Motor neuron (in vitro differentiated cells): ENCODE measurements at regions not wholly inside any gene's neighbourhood (a gene's known extent, or its start where the extent isn't known, plus 50 kb on each side); places are given as distances from the start of the nearest gene placed in this dataset.

Source experiments
- ATAC-seq, 8 experiments: fragments of 200-7000 bp; cut with Tn5 transposase; replicated peaks in 6 of 8; 2 replicates each; pipeline ENCODE4 v1.8.0; 2021; ENCODE audit warnings: mild to moderate bottlenecking in 8 of 8, moderate library complexity in 8 of 8
- H3K27ac ChIP-seq, 2 donors: fragments of 250-450 bp; sonication (Bioruptor Pico); 2 replicates each; pipeline ENCODE4 v1.9.0; 2021; ENCODE audit warnings: antibody characterized with exemption in 2 of 2, mild to moderate bottlenecking in 2 of 2, moderate library complexity in 1 of 2
- H3K4me1 ChIP-seq, 2 donors: fragments of 250-450 bp; sonication (Bioruptor Pico); replicated peaks in 1 of 2; 2 replicates each; pipeline ENCODE4 v1.6.1; 2021; ENCODE audit warnings: antibody characterized with exemption in 2 of 2, mild to moderate bottlenecking in 2 of 2, moderate library complexity in 1 of 2
- H3K4me3 ChIP-seq, 5 donors: fragments of 250-450 bp; sonication (Bioruptor Pico); 2 replicates each; pipeline ENCODE4 v1.9.0; 2021; ENCODE audit warnings: antibody characterized with exemption in 5 of 5, mild to moderate bottlenecking in 5 of 5, moderate library complexity in 4 of 5
- WGBS, 10 experiments: fragments of 450-650 bp; shearing (Covaris generic); methylation state at CpG; one replicate each; pipeline ENCODE4 v1.0.0; 2022; 5-methylcytosine and 5-hydroxymethylcytosine counted together
- in situ Hi-C, 9 experiments: fragments of 400-800 bp; cut with MboI; loops; one replicate each; pipeline ENCODE4 v1.15.0; 2021; ENCODE audit warnings: low sequenced_read_pairs in 9 of 9, low pct_unique_long_range_greater_than_20kb in 2 of 9; ENCODE audit not compliant: unreplicated experiment in 9 of 9

DNA sequence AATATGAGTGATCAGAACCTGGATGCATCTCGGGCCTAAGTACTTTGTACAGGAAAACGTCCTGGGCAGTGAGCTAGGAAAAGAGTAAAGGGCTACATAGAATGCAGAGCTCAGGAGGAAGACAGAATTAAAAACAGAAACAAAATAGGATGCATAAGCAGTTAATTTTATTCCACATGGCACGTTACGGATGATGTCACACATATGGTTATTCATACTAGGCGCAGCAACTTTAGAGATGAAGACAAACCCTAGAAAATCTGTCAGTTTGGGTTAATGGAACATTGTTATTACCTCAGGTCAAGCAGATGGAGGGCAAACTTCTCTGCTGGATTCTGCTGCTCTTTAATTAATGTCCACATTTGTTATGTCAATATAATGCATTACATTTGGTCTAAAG, 445.4 kb downstream of the ANXA1 start:
- in situ Hi-C loops: no loop called here
- 2 to 90% (median 83%) methylated on average over 3 to 5 of the region's 5 CpGs; no CpG with 5 or more reads in 1 of the 10 experiments for WGBS, 10 experiments

DNA sequence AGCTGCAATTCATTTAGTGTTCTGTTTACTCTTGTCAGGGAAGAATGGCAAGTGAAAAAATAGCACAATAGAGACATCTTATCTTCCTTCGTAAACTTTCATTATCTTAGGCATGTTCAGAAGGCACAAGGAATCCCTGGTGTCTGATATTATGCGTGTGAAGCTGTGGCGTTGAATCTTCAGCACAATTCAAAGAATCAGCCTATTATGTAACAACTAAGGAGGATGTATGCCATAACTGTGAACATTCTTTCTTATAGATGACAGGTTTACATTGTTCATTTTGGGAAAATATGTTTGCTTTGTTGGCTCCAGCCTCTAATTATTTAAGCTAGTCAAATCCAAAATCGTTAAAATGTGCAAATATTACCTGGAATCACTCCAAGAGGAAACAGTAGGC, 446.1 kb downstream of the ANXA1 start:
- WGBS, 10 experiments: 0 to 100% (median 67%) methylated on average over 1 to 4 of the region's 4 CpGs; no CpG with 5 or more reads in 1 of the 10 experiments
- Histone ChIP-seq H3K4me1 (peaks cover 0 to 2% of the 10 kb centered on the region in 2 donors), H3K4me3 (no peak overlapping the region), H3K27ac (no peak overlapping the region)
- in situ Hi-C loops: no loop called here
- no peak for ATAC-seq

More for the DNA sequence above, 445.4 kb downstream of the ANXA1 start:
- Histone ChIP-seq H3K27ac (no peak overlapping the region), H3K4me3 (no peak overlapping the region), H3K4me1 (peaks cover 0 to 2% of the 10 kb centered on the region in 2 donors)
- ATAC-seq: peak in 2 of 8 experiments; percentile 54 to 67

DNA sequence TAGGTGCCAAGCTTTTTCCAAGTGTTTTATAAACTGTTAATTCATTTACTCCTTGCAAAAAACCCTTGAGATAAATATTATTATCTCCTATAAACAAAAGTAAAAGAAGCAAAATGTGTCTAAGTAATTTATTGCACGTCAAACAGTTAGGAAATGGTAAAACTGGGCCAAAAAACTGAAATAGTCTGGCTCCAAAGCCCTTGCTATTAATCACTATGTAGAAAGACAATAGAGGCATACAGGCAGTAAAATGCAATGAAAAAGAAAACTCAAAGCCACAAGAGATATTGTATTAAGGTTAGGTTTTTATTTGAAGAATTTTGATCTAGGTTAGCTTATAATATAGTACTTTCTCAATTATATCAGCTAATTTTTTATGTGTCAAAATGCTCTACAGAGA, 457.7 kb downstream of the ANXA1 start:
- in situ Hi-C loops: no loop called here
- Histone ChIP-seq H3K4me1 (no peaks in the 10 kb centered on the region), H3K4me3 (no peak overlapping the region), H3K27ac (no peak overlapping the region)
- ATAC-seq: no peak
- 0 to 83% (median 71%) methylated on average over 1 of the region's 1 CpG; no CpG with 5 or more reads in 1 of the 10 experiments for WGBS, 10 experiments

DNA sequence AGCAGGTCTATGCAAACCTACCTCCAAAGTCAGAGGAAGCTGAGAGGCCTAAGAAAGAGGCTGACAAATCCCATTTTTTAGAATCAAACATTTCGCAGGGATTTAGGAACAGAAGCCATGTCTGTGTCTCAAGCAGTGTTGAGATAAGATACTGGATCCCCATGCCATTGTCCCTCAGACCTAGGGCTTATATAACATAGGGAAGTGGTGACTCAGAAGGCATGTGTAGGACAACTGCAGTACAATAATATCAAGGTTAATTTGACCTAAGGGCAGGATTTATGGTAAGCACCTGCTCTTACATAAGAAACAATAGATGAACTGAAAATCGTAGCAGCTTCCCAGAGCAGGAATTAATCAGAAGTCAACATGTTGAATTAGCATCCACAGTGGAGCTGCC, 459.4 kb downstream of the ANXA1 start:
- ATAC-seq: peak in 2 of 8 experiments; percentile 33 to 50
- 0 to 83% (median 58%) methylated on average over 1 to 2 of the region's 2 CpGs; no CpG with 5 or more reads in 3 of the 10 experiments for WGBS, 10 experiments

DNA sequence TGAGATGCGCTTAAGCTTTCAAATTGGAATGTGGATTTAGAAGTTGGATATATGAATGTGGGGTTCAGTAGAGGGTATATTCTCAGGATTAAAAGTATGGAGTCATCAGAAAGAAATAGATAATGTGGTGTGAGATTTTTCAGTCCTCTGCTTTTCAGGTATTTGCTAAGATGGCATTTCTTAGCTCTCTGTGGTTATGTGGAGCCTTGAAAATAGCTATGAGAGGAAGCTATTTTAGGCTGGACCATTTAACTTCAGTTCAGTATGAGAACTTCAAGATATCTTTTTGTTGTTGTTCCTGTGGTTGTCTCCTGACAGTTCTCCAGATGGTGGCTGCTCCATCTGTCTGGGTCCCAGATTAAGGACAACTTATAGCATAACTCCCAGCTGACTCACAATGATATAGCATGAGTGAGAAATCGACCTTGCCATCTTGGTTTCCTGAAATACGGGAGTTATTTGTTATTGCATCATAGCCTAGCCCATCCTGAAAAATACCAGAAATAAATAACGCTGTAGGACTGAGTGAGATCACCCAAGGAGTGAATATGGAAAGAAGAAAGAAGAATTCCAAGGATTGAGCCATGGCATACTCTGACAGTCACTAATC, 461.5 kb downstream of the ANXA1 start:
- in situ Hi-C loops: no loop called here
- WGBS, 10 experiments: 17 to 100% (median 75%) methylated on average over 1 to 4 of the region's 4 CpGs
- no peak for ATAC-seq
- peaks cover 0 to 9% of the 10 kb centered on the region in 2 donors for H3K4me1 ChIP-seq
- no peak overlapping the region for H3K27ac ChIP-seq
- no peak overlapping the region for H3K4me3 ChIP-seq

More for the DNA sequence above, 459.4 kb downstream of the ANXA1 start:
- H3K27ac ChIP-seq: no peak overlapping the region
- no peak overlapping the region for H3K4me3 ChIP-seq
- no peaks in the 10 kb centered on the region for H3K4me1 ChIP-seq
- in situ Hi-C loops: no loop called here

DNA sequence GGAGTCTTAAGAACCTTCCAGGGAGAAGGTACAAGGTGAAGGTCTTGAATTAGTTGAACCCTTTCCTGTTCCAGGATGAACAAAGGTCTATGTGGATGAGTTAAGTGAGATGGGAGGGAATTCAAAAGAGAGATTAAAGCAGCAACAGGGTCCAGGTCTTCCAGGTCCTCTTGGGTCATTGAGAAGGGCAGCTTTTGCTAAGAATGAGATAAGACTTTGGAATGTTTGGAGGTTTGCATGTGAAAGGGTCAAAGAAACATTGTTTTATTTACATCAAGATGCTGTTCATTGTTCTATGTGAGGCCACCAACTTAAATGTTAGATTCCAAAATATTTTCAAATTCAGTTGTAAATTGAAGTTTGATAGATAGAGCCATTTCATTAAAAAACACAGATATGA, 463.9 kb downstream of the ANXA1 start:
- H3K4me3 ChIP-seq: no peak overlapping the region
- in situ Hi-C loops: no loop called here
- no peak for ATAC-seq
- H3K27ac ChIP-seq: no peak overlapping the region
- peaks cover 0 to 9% of the 10 kb centered on the region in 2 donors for H3K4me1 ChIP-seq

DNA sequence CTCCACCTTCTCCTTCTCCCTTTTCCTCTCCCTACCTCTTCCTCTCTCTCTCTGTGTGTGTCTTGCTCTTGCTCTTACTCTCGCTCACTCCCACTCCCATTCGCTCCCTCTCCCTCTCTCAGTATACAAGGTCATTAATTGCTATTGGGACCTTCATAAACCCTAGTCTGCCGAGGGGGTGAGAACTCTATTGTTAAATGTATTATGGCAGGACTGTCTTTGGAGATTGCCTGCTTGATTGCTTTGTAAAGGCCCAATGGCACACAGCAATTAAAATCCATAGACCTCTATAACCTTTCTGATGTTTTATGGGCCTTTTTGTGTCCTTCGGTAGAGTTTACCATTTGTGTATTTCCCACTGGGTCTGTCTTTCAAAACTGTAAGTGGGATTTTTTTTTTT, 465.9 kb downstream of the ANXA1 start:
- ATAC-seq: no peak
- in situ Hi-C loops: no loop called here
- Histone ChIP-seq H3K27ac (no peak overlapping the region), H3K4me1 (peaks cover 0 to 9% of the 10 kb centered on the region in 2 donors), H3K4me3 (no peak overlapping the region)
- WGBS, 10 experiments: 4 to 81% (median 55%) methylated on average over 2 to 4 of the region's 4 CpGs

DNA sequence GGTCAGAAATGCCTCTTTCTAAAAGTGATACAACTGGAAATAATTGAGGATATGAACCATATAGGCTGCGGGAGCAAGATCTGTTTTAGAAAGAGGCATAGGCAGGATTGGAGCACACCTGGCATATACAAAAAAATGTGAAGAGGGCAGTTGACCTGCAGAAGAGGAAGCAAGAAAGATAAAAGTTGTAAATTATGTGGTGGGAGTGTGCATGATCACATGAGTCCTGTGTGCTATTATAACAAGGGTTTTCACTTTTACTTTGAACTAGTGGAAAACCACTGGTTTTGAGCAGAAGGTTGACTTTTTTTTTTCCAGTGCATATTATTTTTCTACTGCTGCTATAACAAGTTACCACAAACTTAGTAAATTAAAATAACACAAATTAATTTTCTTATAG, 489.3 kb downstream of the ANXA1 start:
- ATAC-seq: no peak
- WGBS, 10 experiments: 13 to 100% (median 100%) methylated on average over 1 of the region's 1 CpG; no CpG with 5 or more reads in 3 of the 10 experiments
- no peak overlapping the region for H3K4me3 ChIP-seq
- in situ Hi-C loops: no loop called here
- no peak overlapping the region for H3K27ac ChIP-seq
- H3K4me1 ChIP-seq: peaks cover 4 to 12% of the 10 kb centered on the region in 2 donors

DNA sequence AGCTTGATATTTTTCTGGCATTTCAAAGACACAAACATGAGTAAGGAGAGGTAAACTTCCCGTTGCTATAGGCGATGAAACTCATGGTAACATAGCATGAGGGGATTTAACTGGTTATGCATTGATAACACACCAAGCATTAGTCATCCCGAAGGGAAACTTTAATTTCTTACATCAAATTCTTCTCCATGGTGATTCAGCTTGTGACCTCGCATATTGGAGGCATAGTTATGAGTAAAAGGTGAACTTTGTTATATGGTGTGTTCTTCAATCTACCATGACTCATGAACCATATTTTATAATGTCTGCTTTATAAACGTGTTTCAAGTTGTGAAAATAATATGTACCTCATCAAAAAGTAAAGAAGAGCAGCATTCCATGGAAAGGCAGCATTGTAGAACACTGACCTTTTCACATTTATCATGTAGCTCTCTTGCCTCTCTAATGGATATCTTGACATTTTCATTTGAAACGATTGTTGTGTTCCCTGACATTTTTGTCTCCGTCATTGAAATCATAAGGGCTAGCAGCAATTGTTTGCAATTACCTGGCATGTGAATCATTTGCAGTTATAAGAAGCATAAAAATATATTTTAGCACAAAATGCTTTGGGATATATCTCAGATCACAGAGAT, 491.8 kb downstream of the ANXA1 start:
- Histone ChIP-seq H3K27ac (no peak overlapping the region), H3K4me3 (no peak overlapping the region), H3K4me1 (peaks cover 4 to 12% of the 10 kb centered on the region in 2 donors)
- ATAC-seq: peak in 7 of 8 experiments; percentile 60 to 96 (median 93)
- 9 to 67% (median 26%) methylated on average over 2 to 7 of the region's 7 CpGs for WGBS, 10 experiments
- in situ Hi-C loops: no loop called here

DNA sequence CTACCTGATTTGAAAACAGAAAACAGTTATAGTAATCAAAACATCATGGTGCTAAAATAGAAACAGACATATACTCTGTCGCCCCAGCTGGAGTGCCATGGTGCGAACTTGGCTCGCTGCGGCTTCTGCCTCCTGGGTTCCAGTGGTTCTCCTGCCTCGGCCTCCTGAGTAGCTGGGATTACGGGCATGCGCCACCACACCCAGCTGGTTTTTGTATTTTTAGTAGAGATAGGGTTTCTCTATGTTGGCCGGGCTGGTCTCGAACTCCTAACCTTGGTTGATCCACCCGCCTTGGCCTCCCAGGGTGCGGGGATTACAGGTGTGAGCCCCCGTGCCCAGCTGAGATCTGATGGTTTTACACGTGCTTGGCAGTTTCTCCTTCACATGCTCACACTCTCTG, 495.9 kb downstream of the ANXA1 start:
- in situ Hi-C loops: no loop called here
- WGBS, 10 experiments: 50 to 100% (median 90%) methylated on average over 1 to 8 of the region's 13 CpGs; no CpG with 5 or more reads in 2 of the 10 experiments

DNA sequence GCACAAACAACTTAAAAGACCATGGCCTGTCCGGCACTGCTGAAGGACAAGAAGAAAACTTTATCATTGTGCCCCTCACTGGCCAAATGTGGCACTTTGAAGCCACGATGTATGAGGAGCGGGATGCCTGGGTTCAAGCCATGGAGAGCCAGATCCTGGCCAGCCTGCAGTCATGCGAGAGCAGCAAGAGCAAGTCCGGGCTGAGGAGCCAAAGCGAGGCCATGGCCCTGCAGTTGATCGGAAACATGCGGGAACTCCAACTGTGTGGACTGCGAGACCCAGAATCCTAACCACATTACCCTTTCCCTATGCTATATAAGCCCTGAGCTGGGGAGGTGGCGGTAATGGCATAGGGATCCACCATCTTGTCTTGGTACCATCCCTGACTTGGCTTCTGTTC, 497.9 kb downstream of the ANXA1 start:
- no peak for ATAC-seq
- Histone ChIP-seq H3K27ac (no peak overlapping the region), H3K4me3 (no peak overlapping the region), H3K4me1 (no peaks in the 10 kb centered on the region)
- in situ Hi-C loops: no loop called here
- 31 to 100% (median 96%) methylated on average over 1 to 8 of the region's 10 CpGs; no CpG with 5 or more reads in 1 of the 10 experiments for WGBS, 10 experiments

More for the DNA sequence above, 495.9 kb downstream of the ANXA1 start:
- ATAC-seq: no peak
- Histone ChIP-seq H3K27ac (no peak overlapping the region), H3K4me3 (no peak overlapping the region), H3K4me1 (peaks cover 4 to 12% of the 10 kb centered on the region in 2 donors)

DNA sequence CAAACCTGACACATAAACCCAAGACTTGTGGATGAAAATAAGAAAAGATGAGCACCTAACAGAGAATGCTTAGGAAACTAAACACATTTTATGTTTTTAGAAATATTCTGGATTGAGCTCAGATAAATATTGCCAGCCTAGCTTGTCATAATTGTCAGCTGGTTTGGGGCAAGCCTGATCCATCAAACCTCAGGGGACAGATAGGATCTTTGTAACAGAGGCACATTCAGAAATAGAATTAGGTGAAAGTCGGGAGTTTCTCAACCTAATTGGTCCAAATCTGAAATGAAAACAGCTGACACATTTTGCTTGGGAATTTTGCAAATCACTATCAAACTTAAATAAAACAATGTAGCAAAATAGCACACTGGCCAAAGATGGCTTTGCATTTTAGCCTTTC, 503.7 kb downstream of the ANXA1 start:
- 0 to 100% (median 75%) methylated on average over 1 of the region's 1 CpG; no CpG with 5 or more reads in 1 of the 10 experiments for WGBS, 10 experiments
- ATAC-seq: no peak
- Histone ChIP-seq H3K4me3 (no peak overlapping the region), H3K27ac (no peak overlapping the region), H3K4me1 (no peaks in the 10 kb centered on the region)
- in situ Hi-C loops: no loop called here

DNA sequence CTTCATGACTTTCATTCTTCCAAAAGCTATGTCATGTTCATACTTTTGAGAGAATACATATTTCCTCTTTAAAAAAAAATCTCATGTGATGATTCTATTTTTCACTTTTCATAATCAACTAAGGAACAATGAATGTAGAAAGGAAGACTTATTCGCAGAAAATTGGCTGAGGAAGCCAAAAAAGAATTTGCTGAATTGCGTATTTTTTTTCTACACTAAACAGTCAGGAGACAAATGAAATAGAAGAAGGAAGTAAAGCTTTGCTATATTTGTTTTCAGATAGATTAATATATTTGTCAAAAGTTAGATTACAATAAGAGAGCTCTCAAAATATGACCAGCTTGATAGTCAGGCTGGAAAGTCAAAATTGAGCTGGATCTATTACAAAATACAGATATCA, 504.2 kb downstream of the ANXA1 start:
- no peak for ATAC-seq
- H3K27ac ChIP-seq: no peak overlapping the region
- H3K4me3 ChIP-seq: no peak overlapping the region
- in situ Hi-C loops: no loop called here
- 20 to 100% (median 93%) methylated on average over 2 of the region's 2 CpGs for WGBS, 10 experiments
- H3K4me1 ChIP-seq: no peaks in the 10 kb centered on the region

DNA sequence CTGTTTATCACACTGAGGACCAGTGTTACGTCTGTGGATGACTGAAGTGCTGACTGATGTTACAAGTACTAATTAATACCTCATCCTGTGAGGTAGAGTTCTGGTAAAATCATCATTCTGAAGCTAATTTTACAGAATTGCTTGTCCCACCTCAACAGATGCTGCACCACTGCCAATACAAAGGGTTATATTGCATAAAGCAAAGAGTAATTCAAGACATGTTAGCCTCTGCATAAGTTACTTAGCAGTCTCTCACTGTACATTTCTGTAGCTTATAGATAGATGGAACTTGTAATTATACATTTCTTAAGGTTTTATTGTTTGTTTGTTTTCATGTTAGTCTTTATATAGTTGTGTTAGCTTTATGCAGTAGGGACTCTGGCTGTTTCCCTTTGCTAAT, 513.6 kb downstream of the ANXA1 start:
- ATAC-seq: no peak
- Histone ChIP-seq H3K27ac (no peak overlapping the region), H3K4me1 (no peaks in the 10 kb centered on the region), H3K4me3 (no peak overlapping the region)
- in situ Hi-C loops: no loop called here
- WGBS, 10 experiments: 0 to 83% (median 71%) methylated on average over 1 of the region's 1 CpG; no CpG with 5 or more reads in 3 of the 10 experiments
